ENCODE measurements at regions not wholly inside any gene's neighbourhood (a gene's known extent, or its start where the extent isn't known, plus 50 kb on each side); places are given as distances from the start of the nearest gene placed in this dataset.

DNA sequence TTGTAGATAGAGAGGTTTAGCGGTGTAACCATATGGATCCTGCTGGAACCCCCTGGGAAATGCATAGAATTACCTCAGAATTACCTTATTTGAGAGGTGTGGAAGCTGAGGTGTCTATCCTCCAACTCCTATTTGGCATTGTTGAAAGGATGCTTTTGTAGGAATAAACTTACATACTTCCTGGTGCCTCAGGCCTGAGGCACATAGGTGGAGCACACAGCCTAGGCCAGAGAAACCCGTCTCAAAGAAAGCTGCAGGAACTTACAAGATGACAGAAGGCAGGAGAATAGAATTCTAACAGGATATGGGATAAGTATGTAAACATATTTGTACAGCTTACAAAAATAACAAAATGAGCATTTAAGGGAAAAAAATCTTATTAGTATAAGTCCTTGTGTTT, 1507.2 kb upstream of the ZEB2 start:
- TF ChIP-seq, protein P1, sequence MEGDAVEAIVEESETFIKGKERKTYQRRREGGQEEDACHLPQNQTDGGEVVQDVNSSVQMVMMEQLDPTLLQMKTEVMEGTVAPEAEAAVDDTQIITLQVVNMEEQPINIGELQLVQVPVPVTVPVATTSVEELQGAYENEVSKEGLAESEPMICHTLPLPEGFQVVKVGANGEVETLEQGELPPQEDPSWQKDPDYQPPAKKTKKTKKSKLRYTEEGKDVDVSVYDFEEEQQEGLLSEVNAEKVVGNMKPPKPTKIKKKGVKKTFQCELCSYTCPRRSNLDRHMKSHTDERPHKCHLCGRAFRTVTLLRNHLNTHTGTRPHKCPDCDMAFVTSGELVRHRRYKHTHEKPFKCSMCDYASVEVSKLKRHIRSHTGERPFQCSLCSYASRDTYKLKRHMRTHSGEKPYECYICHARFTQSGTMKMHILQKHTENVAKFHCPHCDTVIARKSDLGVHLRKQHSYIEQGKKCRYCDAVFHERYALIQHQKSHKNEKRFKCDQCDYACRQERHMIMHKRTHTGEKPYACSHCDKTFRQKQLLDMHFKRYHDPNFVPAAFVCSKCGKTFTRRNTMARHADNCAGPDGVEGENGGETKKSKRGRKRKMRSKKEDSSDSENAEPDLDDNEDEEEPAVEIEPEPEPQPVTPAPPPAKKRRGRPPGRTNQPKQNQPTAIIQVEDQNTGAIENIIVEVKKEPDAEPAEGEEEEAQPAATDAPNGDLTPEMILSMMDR (tag by site-specific recombination; IDR thresholded peaks at IDR 0.05) = no peak
- no peak for TF ChIP-seq REPIN1 (tag by site-specific recombination; IDR thresholded peaks at IDR 0.05; ENCODE audit: low read depth)

Measured in HEK293 (cell line).